ENCODE measurements at regions not wholly inside any gene's neighbourhood (a gene's known extent, or its start where the extent isn't known, plus 50 kb on each side); places are given as distances from the start of the nearest gene placed in this dataset.

DNA sequence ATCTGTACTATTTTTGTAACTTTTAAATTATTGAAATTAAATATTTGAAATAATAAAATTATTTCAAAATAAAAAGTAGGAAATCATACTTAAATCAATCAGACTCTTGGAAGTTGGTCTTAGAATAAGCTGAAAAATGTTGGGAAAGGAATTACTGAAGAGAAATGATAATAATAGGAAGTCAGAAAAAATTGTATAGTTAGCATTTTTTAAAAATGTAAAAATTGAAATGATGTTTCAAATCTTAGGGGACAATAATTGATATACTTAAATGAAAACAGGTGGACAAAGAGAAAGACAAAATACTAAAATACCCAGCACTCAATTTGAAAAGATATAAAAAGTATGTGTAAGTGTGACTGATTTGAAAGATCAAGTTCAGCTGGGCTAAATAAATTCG, 186.1 kb downstream of the BMP2 start:
- DNase-seq = no peak

DNA sequence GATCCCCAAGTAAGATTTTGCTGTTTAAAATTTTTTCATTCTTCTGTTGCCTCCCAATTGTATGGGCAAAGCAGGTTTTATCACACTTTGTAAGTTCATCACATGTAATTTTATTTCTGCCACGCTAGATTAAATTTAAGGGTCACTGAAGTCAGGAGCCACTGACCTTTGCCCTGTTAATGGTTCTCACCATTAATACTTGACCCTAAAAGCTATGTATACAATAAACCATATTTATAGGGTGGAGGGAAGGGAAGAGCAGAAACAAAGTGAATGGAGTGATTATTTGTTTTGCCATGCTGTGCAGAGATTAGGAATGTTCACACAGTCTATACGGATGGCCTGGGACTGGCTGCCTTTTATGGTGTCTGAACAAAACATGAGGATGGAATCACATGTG, 186.7 kb downstream of the BMP2 start:
- DNase-seq = no peak

DNA sequence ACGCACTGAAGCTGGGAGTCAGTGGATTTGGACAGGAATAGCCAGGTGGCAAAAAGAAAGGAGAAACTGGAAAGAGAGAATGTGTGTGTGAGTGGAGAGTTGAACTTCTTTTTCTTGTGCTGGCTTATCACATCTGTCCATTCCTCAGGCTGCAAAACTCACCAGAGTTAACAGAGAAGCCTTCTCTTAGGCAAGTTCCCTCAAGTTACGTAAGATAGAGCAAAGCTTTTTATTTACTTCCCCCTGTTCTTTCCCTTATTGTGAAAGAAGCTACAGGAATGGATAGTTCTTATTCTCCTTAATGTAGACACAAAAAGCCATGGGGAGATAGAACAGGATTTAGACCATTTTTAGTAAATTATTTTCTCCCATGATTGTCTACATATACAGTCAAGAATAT, 188.6 kb downstream of the BMP2 start:
- no peak for DNase-seq

DNA sequence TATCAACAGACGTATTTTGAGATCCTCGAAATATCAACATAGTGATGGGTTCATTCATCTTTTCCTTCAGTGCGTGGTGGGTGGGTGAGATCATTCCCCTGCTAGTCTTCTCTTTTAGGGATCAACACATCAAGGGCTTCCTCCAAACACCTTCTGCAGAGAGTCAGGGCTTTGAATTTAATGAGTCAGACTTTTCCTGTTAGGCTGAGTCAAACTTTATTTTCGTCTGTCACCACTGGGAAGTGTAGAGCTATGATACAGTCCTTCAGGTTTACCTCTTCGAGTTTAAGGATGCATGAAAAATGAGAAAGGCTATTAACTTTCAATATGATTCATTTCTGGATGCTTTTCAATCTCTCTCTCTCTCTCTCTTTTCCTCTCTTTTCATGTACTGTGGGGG, 189.1 kb downstream of the BMP2 start:
- no peak for DNase-seq

DNA sequence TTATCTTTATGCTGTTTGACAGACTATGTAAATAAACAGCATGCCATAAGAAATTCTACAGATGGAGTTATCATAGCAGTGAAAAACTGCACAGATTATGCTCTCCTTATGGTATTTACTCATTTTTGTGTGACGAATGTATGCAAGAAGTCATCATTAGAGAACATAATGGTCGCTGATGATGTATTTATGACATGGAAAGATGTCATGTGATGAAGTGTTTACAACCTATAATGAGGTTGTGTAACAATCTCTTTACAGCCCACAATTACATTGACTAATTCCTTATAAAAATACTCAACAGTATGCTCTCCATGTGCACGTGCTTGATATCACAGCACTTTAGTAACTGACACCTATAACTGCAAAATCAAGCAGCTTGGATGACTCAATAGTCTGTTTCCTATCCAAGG, 192.4 kb downstream of the BMP2 start:
- DNase-seq = no peak

DNA sequence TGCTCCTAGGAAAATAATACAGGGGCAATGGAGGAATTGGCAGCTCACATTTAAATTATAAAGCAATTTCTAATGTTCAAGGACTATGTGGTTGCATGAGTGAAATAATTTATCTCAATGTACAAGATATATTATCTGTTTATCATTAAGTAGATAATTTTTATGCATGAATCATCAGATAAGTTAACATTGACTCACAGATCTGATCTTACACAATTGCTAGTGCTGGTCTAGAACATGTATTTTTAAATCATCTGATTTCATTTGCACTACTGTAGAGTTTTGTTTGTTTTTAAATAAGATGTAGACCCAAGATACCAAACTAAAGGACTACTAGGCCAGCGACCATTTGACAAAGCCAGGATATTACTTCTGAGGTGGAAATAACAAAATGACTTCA, 199.2 kb downstream of the BMP2 start:
- DNase-seq = no peak

DNA sequence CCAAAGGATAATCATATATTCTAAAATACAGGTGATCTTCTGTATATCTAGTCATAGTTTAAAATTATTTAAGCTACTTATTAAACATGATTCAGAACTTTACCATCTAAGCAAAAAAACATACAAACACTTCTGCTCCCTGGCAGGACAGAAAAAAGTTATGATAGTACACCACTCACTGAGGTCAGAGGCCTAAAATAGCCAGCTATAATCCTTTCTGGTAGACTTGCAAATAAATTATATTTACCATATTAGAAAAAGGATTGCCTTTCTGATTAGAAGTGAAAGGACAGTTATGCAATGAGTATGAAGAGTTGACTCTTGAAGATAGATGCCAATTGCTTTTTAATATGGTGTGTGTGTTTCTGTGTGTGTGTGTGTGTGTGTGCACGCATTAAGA, 207.4 kb downstream of the BMP2 start:
- no peak for DNase-seq

DNA sequence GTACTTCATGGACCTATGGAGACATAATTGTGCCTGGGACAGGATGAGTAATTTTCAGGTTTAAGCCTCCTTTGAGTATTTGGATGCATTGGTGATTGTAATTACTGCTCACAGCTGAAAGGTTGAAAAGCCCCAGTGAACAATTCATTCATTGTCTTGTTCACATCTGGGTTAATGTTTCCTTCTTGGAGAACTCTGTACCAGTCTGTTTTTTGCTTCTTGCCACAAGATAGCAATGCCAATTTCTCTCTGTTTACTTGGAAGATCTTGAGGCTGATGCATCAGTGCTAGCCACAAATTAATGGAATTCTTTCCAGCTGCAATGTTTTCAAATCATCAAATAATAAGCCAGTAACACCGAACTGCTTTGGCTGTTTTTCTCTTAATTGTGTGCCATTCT, 207.8 kb downstream of the BMP2 start:
- peak in 1 of 58 donors; percentile 19 for DNase-seq

DNA sequence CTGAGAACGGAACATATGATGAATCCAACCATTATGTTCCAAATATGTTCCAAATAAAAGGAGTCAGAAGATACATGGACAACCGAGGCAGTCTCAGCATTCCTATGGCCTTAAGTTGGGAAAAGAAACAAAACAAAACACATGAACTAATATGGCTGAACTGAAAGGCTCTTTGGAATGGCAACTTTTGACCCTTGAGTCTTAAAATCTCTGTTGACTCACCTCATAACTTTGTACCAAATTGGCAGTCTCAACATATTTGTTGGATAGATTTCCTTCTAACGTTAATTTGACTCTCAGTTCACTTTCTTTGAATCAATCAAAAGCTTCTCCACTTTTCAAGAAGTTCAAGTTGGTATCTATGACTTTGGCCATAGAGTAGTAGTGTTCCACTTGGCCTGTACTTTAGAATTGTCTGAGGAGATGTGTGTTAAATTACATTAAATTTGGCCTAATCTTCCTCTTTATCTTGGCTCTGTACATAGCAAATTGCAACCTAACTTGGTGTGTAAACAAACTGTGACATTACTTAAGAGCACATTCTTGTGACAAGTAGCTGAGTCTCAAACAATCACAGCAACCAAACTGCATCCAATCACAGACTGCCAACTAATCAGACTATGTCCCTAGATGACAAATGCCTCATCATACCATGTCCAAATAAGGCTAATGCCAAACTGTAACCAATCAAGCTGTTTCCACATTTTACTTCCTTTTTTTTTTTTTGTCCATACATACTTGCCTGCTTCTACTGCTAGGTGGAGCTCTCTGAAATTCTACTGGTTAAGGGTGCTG, 208.8 kb downstream of the BMP2 start:
- DNase-seq = no peak

DNA sequence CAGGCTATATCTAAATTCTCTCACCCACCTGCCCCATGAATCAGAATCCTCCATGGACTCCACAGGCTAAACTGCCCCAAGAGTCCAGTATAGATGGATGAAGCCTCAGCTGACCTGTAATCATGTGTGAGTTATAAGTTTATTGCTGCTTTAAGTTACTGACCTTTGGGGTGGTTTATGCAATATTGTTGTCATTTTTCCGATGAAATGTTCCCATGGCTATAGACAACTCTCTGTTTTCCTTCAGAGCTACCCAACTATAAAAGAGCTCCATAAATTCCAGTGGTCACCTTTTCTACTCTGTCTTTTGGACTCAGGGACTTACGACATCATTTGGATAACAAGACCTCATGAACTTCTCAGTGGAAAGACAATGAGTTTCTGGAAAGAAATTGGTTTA, 212.1 kb downstream of the BMP2 start:
- no peak for DNase-seq

DNA sequence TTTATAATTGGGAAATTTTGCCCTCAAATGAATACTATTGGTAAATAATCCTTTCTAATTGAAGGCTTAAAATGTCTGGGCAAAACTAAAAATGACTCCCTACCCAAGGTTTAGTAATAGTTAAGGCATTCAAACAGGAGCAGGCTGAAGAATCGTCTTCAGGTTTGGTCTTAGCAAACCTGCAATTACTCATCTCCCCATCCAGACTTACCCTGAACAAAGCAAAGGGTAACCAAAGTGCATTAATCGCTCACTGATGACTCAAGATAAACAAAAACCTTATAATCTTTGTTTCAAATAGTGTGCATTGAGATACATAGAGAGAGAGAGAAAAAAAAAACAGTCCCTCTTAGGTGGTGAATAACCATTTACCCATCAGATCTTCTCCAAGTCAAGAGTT, 225.5 kb downstream of the BMP2 start:
- DNase-seq = no peak

DNA sequence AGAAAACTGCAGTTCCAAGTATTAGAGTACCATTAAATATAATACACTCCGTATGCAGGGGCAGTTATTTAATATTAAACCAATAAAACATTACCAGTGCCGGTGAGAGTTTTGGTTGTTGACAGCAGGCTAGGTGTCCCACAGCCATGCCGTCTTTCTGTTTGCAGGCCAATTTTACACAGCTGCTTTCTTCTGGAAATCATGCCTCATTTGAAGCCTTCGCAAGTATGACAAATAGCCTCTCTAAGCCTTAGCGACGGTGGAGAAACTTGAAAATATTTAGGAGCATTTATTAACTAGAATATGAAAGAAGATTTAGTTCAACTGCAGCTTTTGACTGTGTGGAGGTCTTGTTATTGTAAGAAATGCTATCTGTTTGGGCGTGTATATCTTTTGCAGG, 226.0 kb downstream of the BMP2 start:
- DNase-seq = no peak

DNA sequence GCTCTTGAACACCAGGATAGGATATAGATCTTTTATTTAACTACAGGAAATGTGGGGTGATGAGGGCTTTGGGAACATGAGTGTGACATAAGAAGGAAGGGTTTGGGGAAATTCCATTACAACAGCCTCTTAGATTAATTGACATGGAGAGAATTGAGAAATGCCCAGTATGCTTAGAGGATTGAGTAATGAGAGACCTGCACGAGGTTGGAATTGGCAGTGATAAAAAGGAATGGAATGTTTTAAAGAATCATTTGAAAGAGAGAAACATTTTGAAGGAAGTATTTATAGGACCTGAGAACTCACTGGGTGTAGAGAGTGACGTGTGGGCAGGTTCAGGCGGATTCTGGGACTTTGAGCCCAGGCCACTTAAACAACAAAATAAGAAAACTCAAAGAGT, 227.0 kb downstream of the BMP2 start:
- DNase-seq = no peak

DNA sequence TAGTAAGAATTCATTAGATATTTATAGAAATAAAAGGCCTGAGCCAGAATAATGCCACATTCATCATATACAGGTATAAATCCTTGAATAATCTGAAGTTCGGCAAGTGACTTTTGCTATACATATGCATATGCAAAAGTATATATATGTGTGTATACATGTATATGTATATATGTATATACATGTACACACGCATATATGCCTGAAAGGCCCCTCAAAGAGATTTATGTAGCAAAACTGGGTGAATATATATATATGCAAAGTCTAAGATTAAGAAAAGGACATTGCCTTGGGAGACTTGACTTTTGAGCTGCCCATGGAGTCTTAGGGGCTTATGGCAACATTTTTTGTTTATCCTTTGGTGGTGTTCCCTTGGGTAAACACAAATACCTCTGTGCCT, 231.4 kb downstream of the BMP2 start:
- DNase-seq = no peak

DNA sequence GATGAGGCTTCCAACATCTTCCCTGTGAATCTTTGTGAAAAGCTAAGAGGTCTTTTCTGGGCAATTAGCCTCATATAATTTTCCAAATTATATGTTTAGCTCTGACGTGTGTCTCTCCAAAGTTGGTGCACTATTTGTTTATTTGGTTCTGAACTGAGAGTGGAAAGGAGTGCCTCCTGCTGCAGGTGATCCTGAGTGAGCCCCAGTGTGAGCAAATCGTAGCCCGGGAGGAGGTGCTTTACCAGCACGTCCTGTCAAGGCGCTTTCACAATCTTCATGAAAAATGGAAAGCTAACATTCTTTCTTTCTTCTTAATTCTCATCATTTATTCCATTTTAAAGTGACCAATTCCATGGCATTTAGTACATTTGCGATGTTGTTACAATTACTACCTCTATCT, 231.9 kb downstream of the BMP2 start:
- DNase-seq = no peak

DNA sequence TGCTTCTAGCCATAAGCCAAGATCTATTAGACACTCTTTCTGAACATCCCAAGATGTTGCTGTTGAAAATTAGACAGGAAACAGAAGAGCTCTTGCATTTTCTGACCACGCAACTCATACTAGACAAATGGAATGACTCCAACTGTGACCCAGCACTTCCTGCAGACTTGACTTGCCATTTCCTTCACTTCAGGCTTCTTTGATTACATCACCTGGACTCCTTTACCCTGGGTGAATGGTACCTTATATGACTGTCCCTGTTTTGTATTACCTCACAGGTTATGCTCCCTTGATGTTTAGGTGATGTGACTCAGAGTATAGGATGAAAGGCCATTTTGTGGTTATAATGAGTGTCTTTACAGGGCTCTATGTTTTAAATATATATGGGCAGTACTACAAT, 236.1 kb downstream of the BMP2 start:
- DNase-seq = no peak

DNA sequence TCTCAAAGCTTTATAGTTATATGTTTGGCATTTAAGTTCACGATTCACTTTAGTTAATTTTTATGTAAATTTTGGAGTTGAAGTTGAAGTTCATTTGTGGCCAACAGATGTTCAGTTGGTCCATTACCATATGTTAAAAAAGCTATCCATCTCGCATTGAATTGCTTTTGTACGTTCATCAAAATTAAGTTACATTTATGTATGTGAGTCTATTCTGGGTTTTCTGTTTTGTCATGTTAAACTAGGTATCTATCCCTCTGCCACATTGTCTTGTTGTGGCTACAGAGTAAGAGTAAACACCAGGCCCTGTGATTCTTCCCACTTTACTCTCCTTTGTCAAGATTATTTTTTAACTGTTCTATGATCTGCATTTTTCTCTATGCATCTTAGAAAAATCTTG, 237.3 kb downstream of the BMP2 start:
- DNase-seq = no peak

DNA sequence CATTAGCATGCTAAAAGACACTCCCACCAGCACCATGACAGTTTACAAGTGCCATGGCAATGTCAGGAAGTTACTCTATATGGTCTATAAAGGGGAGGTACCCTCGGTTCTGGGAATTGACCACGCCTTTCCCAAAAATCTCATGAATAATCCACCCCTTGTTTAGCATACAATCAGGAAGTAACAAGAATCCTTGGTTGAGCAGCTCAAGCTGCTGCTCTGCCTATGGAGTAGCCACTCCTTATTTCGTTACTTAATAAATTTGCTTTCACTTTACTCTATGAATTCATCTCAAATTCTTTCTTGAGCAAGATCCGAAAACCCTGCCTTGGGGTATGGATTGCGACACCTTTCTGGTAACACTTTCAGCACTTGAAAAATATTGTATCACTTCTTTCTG, 243.0 kb downstream of the BMP2 start:
- DNase-seq = no peak

DNA sequence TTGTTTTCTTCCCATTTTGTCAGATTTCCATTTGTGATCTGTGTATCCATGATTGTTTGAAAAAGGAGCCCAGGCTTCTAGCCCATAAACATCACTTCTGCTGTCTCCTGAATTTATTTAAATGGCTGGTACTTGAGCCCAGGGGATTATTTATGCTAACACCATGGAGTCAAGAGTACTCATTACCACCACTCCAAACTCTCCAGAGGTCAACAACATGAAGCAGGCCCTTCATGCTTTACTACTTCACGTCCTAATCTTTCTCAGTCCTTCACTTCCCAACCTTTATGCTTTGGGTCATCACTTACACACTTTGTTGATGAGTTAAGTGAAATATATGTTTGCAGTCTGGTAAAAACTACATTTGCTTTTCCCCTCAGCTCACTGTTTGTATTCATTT, 247.8 kb downstream of the BMP2 start:
- no peak for DNase-seq

DNA sequence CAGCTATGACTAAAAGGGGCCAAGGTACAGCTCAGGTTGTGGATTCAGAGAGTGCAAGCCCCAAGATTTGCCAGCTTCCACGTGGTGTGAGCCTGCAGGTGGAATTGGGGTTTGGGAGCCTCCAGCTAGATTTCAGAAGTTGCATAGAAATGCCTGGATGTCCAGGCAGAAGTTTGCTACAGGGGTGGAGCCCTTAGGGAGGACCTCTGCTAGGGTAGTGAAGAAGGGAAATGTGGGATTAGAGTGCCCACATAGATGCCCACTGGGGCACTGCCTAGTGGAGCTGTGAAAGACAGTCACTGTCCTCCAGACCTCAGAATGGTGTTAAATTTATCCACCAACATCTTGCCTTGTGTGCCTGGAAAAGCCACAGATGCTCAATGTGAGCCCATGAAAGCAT, 255.1 kb downstream of the BMP2 start:
- no peak for DNase-seq

DNA sequence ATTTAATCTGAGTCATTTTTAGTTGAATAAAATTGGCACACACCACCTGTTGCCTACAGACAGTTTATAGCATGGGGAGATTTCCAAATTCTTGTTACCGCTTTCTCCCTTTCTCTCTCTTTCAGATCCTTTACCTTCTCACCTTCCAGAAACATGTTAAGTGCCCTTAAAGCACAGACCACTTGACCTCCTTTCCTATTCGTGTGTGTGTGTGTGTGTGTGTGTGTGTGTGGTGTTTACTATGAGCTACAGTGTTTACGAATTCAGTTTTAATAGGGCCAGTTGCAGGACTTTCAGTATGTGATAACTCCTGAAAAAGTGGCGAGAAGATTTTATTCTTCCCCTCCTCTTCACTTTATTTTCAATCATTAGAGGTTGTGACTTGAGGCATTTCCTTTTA, 258.1 kb downstream of the BMP2 start:
- DNase-seq = no peak

DNA sequence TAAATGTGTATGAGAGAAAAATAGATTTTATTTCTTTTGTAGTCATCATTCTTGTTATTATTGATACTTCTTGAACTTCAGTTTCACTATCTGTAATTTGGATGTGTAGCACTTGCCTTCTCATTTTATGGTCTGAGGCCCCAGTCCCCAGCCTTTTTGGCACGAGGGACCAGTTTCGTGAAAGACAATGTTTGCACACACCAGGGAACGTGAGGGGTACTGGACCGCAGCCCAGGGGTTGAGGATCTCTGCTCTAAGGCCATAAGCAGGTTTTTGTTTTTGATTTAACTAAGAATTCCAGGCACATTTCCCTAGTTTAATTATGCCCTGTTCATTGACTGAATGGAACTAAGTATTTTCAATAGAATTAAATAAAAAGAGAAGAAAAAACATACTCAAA, 261.5 kb downstream of the BMP2 start:
- peak in 22 of 58 donors; percentile 0 to 37 (median 4) for DNase-seq

DNA sequence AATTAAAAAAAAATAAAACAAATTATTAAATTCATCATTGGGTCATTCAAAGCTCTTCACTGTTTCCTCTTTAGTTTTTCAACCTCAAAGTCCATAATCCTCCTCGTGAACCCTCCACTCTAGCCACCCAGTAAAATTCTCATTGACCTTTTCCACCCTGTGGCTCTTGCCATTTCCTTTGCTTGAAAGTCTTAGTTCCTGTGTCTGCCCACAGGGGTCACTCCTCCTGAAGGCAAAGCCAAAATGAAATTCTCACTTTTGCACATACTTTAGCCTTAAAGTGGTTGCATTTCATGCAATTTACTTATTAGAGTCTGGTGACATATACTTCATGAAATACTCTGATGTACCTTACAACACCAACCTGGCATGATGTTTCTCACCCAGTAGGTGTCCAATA, 263.7 kb downstream of the BMP2 start:
- no peak for DNase-seq

DNA sequence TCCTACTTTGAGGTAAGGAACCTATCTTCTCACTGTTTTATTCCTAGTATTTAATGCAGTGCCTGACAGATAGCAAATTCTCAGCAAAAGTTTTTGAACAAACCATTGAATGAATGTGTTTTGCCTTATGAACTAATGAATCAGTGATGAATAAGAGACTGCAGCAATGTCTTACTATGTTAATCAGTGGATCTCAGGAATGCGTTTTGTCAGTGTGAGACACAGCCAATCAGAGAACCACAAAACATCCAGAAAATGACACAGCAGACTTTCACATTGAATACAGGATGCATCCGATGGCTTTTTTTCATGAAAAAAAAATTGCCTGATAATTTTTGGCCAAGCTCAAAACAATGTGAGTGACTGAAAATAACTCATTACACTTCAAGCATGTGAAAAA, 270.5 kb downstream of the BMP2 start:
- no peak for DNase-seq
